ENCODE measurements at regions not wholly inside any gene's neighbourhood (a gene's known extent, or its start where the extent isn't known, plus 50 kb on each side); places are given as distances from the start of the nearest gene placed in this dataset.

- Histone ChIP-seq H3K4me1 (no peaks in the 10 kb centered on the region), H3K4me3 (no peak overlapping the region), H3K9me3 (no peaks in the 10 kb centered on the region), H3K27me3 (no peaks in the 10 kb centered on the region), H3K27ac (no peak overlapping the region), H3K36me3 (ENCODE audit: low read depth, missing control alignments) (no peaks in the 10 kb centered on the region)
- DNase-seq = no peak
- 56 to 83% methylated on average over 5 of the region's 5 CpGs for WGBS, 2 donors
- intact Hi-C loops (cut with DNase I; ENCODE audit: low total_unique reads) = no loop called here
- TF ChIP-seq CTCF (IDR thresholded peaks at IDR 0.05) (no peak), POLR2A (IDR thresholded peaks at IDR 0.05) (no peak)
Measured at GRCh38 chr6:144878577-144878976, 593.4 kb downstream of the UTRN start.

- Histone ChIP-seq H3K27me3 (no peaks in the 10 kb centered on the region), H3K4me3 (no peak overlapping the region), H3K4me1 (no peaks in the 10 kb centered on the region), H3K9me3 (no peaks in the 10 kb centered on the region), H3K36me3 (ENCODE audit: low read depth, missing control alignments) (no peaks in the 10 kb centered on the region), H3K27ac (no peak overlapping the region)
- intact Hi-C loops (cut with DNase I; ENCODE audit: low total_unique reads) = no loop called here
- DNase-seq = no peak
- WGBS, 2 donors = 84 to 87% methylated on average over 3 of the region's 3 CpGs
- TF ChIP-seq POLR2A (IDR thresholded peaks at IDR 0.05) (no peak), CTCF (IDR thresholded peaks at IDR 0.05) (no peak)
Measured at GRCh38 chr6:144879436-144879835, 594.3 kb downstream of the UTRN start.

- intact Hi-C loops (cut with DNase I; ENCODE audit: low total_unique reads) = no loop called here
- Histone ChIP-seq H3K9me3 (no peaks in the 10 kb centered on the region), H3K27me3 (no peaks in the 10 kb centered on the region), H3K4me3 (no peak overlapping the region), H3K4me1 (no peaks in the 10 kb centered on the region), H3K27ac (no peak overlapping the region), H3K36me3 (ENCODE audit: low read depth, missing control alignments) (no peaks in the 10 kb centered on the region)
- WGBS, 2 donors = 86 to 90% methylated on average over 4 of the region's 4 CpGs
- TF ChIP-seq CTCF (IDR thresholded peaks at IDR 0.05) = no peak
- no peak for TF ChIP-seq POLR2A (IDR thresholded peaks at IDR 0.05)
- no peak for DNase-seq
Measured at GRCh38 chr6:144882425-144882824, 597.3 kb downstream of the UTRN start.

GRCh38 chr6:144883915-144884314 is 598.8 kb downstream of the UTRN start:
- Histone ChIP-seq H3K27me3 (no peaks in the 10 kb centered on the region), H3K4me3 (no peak overlapping the region), H3K27ac (no peak overlapping the region), H3K9me3 (no peaks in the 10 kb centered on the region), H3K4me1 (no peaks in the 10 kb centered on the region), H3K36me3 (ENCODE audit: low read depth, missing control alignments) (no peaks in the 10 kb centered on the region)
- WGBS, 2 donors = 67 to 95% methylated on average over 2 of the region's 2 CpGs
- no peak for DNase-seq
- TF ChIP-seq CTCF (IDR thresholded peaks at IDR 0.05) (no peak), POLR2A (IDR thresholded peaks at IDR 0.05) (no peak)
- intact Hi-C loops (cut with DNase I; ENCODE audit: low total_unique reads) = no loop called here

- TF ChIP-seq CTCF (IDR thresholded peaks at IDR 0.05) (no peak), POLR2A (IDR thresholded peaks at IDR 0.05) (no peak)
- no peak for DNase-seq
- 61 to 69% methylated on average over 3 of the region's 3 CpGs for WGBS, 2 donors
- Histone ChIP-seq H3K9me3 (no peaks in the 10 kb centered on the region), H3K4me1 (no peaks in the 10 kb centered on the region), H3K4me3 (no peak overlapping the region), H3K36me3 (ENCODE audit: low read depth, missing control alignments) (no peaks in the 10 kb centered on the region), H3K27me3 (no peaks in the 10 kb centered on the region), H3K27ac (no peak overlapping the region)
- intact Hi-C loops (cut with DNase I; ENCODE audit: low total_unique reads) = no loop called here
Measured at GRCh38 chr6:144885817-144886216, 600.7 kb downstream of the UTRN start.
